IMR-90 (cell line): ENCODE measurements at regions not wholly inside any gene's neighbourhood (a gene's known extent, or its start where the extent isn't known, plus 50 kb on each side); places are given as distances from the start of the nearest gene placed in this dataset.

Experiments used
- ATAC-seq: fragments of 200-7000 bp; cut with Tn5 transposase; 2 replicates; pipeline ENCODE4 v1.9.1; 2020; ENCODE audit warnings: low read depth, mild to moderate bottlenecking, moderate library complexity
- BruUV-seq: library from RNA; stranded (reverse); fragments of 400-500 nt; replicated peaks from 2 replicates; lab custom pipeline; 2021; lab: Mats Ljungman, UMichigan
- CTCF ChIA-PET: fragments of 300-600 bp; formaldehyde crosslinking; extraction: SDS; loops from one replicate; lab custom pipeline; 2021; ENCODE audit warnings: antibody characterized with exemption; lab: Yijun Ruan, JAX
- POLR2A ChIA-PET: fragments of 300-600 bp; sonication (Branson Sonifier 250); formaldehyde crosslinking; loops from one replicate; lab custom pipeline; 2022; ENCODE audit warnings: antibody characterized with exemption; ENCODE audit not compliant: unreplicated experiment; lab: Charles Lee
- DNase-seq: peaks from one replicate; pipeline ENCODE4 v3.0.0; 2013
- H2AFZ ChIP-seq: replicated peaks from 2 replicates; pipeline ENCODE3; 2013; ENCODE audit warnings: low read length, mild to moderate bottlenecking; ENCODE audit not compliant: poor library complexity
- H2AK5ac ChIP-seq: 2 replicates; pipeline ENCODE4 v1.6.1; 2013; ENCODE audit warnings: low read depth, low read length, inconsistent platforms
- H2AK9ac ChIP-seq: replicated peaks from 2 replicates; pipeline ENCODE3; 2013; ENCODE audit warnings: mild to moderate bottlenecking, low read depth, low read length, moderate library complexity; ENCODE audit not compliant: poor library complexity
- H2BK120ac ChIP-seq: 2 replicates; pipeline ENCODE4 v1.6.1; 2013; ENCODE audit warnings: low read depth, low read length, inconsistent platforms
- H2BK15ac ChIP-seq: 3 replicates; pipeline ENCODE4 v1.6.1; 2013; ENCODE audit warnings: low read depth, low read length, inconsistent platforms
- H2BK20ac ChIP-seq: 2 replicates; pipeline ENCODE4 v1.6.1; 2013; ENCODE audit warnings: low read depth, mild to moderate bottlenecking, inconsistent platforms, low read length, moderate library complexity
- H2BK5ac ChIP-seq: 2 replicates; pipeline ENCODE4 v1.6.1; 2013; ENCODE audit warnings: mild to moderate bottlenecking, low read depth, low read length, inconsistent platforms; ENCODE audit not compliant: poor library complexity, severe bottlenecking
- H3K14ac ChIP-seq: replicated peaks from 2 replicates; pipeline ENCODE4 v1.6.1; 2013; ENCODE audit warnings: low read depth, low read length, inconsistent platforms
- H3K18ac ChIP-seq: 2 replicates; pipeline ENCODE4 v1.6.1; 2013; ENCODE audit warnings: low read depth, low read length, control low read depth
- H3K23ac ChIP-seq: 2 replicates; pipeline ENCODE4 v1.6.1; 2013; ENCODE audit warnings: low read depth, low read length, inconsistent platforms
- H3K27ac ChIP-seq: 2 replicates; pipeline ENCODE4 v1.5.1; 2013; ENCODE audit warnings: mild to moderate bottlenecking, control low read depth, low read length; ENCODE audit not compliant: insufficient read depth
- H3K27me3 ChIP-seq: 2 replicates; pipeline ENCODE4 v1.6.1; 2013; ENCODE audit warnings: low read length; ENCODE audit not compliant: control insufficient read depth, insufficient read depth
- H3K36me3 ChIP-seq: 2 replicates; pipeline ENCODE4 v1.6.1; 2013; ENCODE audit warnings: low read length, mixed read lengths; ENCODE audit not compliant: control insufficient read depth, insufficient read depth
- H3K4ac ChIP-seq: 2 replicates; pipeline ENCODE4 v1.6.1; 2013; ENCODE audit warnings: low read depth, low read length, inconsistent platforms
- H3K4me1 ChIP-seq: 2 replicates; pipeline ENCODE4 v1.6.1; 2013; ENCODE audit warnings: low read length, mixed read lengths; ENCODE audit not compliant: control insufficient read depth, insufficient read depth
- H3K4me2 ChIP-seq: 2 replicates; pipeline ENCODE4 v1.6.1; 2013; ENCODE audit warnings: low read depth, mild to moderate bottlenecking, control low read depth, low read length, moderate library complexity
- H3K4me3 ChIP-seq: 2 replicates; pipeline ENCODE4 v1.5.1; 2013; ENCODE audit warnings: low read depth, mild to moderate bottlenecking, control low read depth, low read length, moderate library complexity; ENCODE audit not compliant: insufficient read depth
- H3K56ac ChIP-seq: 2 replicates; pipeline ENCODE4 v1.6.1; 2013; ENCODE audit warnings: low read length, inconsistent platforms; ENCODE audit not compliant: insufficient read depth; ENCODE audit errors: extremely low read depth
- H3K79me1 ChIP-seq, 2 experiments: 2 replicates each; pipeline ENCODE4 v1.6.1; 2013; ENCODE audit warnings: low read length in 2 of 2, inconsistent platforms in 1 of 2, low read depth in 1 of 2
- H3K9ac ChIP-seq: 2 replicates; pipeline ENCODE4 v1.6.1; 2013; ENCODE audit warnings: low read depth, low read length, control low read depth
- H3K9me1 ChIP-seq: 2 replicates; pipeline ENCODE4 v1.6.1; 2013; ENCODE audit warnings: low read length, inconsistent platforms; ENCODE audit not compliant: insufficient read depth
- H3K9me3 ChIP-seq: 2 replicates; pipeline ENCODE4 v1.6.1; 2013; ENCODE audit warnings: low read length; ENCODE audit not compliant: control insufficient read depth, insufficient read depth
- H4K20me1 ChIP-seq: 2 replicates; pipeline ENCODE4 v1.6.1; 2013; ENCODE audit warnings: low read length, inconsistent platforms; ENCODE audit not compliant: insufficient read depth
- H4K5ac ChIP-seq: 2 replicates; pipeline ENCODE4 v1.6.1; 2013; ENCODE audit warnings: mild to moderate bottlenecking, low read depth, low read length, control low read depth
- H4K8ac ChIP-seq, 2 experiments: 2 replicates each; pipeline ENCODE4 v1.6.1; 2013; ENCODE audit warnings: low read depth in 2 of 2, low read length in 2 of 2, control low read depth in 1 of 2, inconsistent platforms in 1 of 2
- H4K91ac ChIP-seq: 2 replicates; pipeline ENCODE4 v1.6.1; 2013; ENCODE audit warnings: low read depth, low read length, inconsistent platforms; ENCODE audit not compliant: insufficient read depth
- BHLHE40 ChIP-seq: fragments of 150-350 bp; IDR thresholded peaks from 2 replicates; pipeline ENCODE4 v1.6.1; 2016; ENCODE audit warnings: mild to moderate bottlenecking, low read depth, low read length
- CEBPB ChIP-seq: IDR thresholded peaks from 2 replicates; pipeline ENCODE4 v1.6.1; 2012; ENCODE audit warnings: low read depth, low read length, improper control_type of control experiment
- CHD1 ChIP-seq: IDR thresholded peaks from 2 replicates; pipeline ENCODE4 v1.6.1; 2012; ENCODE audit warnings: low read depth, low read length, improper control_type of control experiment
- FOS ChIP-seq: fragments of 150-350 bp; IDR thresholded peaks from 2 replicates; pipeline ENCODE4 v1.6.1; 2016; ENCODE audit warnings: low read depth, low read length
- MAFK ChIP-seq: IDR thresholded peaks from 2 replicates; pipeline ENCODE4 v1.6.1; 2012; ENCODE audit warnings: low read depth, low read length, improper control_type of control experiment
- MAZ ChIP-seq: IDR thresholded peaks from 2 replicates; pipeline ENCODE4 v1.6.1; 2012; ENCODE audit warnings: low read depth, mild to moderate bottlenecking, low read length, improper control_type of control experiment, moderate library complexity, borderline replicate concordance
- MXI1 ChIP-seq: IDR thresholded peaks from 2 replicates; pipeline ENCODE4 v1.6.1; 2012; ENCODE audit warnings: low read depth, mild to moderate bottlenecking, low read length, moderate library complexity, borderline replicate concordance
- NFE2L2 ChIP-seq: fragments of 150-350 bp; IDR thresholded peaks from 2 replicates; pipeline ENCODE4 v1.6.1; 2016; ENCODE audit warnings: low read depth, mild to moderate bottlenecking, low read length
- POLR2A ChIP-seq: IDR thresholded peaks from 2 replicates; pipeline ENCODE4 v1.6.1; 2012; ENCODE audit warnings: mild to moderate bottlenecking, low read depth, low read length
- RAD21 ChIP-seq: IDR thresholded peaks from 2 replicates; pipeline ENCODE4 v1.6.1; 2012; ENCODE audit warnings: low read length, improper control_type of control experiment
- RCOR1 ChIP-seq: IDR thresholded peaks from 2 replicates; pipeline ENCODE4 v1.6.1; 2012; ENCODE audit warnings: mild to moderate bottlenecking, low read length, improper control_type of control experiment; ENCODE audit not compliant: insufficient replicate concordance
- RFX5 ChIP-seq: IDR thresholded peaks from 2 replicates; pipeline ENCODE4 v1.8.0; 2012; ENCODE audit warnings: low read depth, mild to moderate bottlenecking, low read length, moderate library complexity
- SMC3 ChIP-seq: fragments of 150-350 bp; IDR thresholded peaks from 2 replicates; pipeline ENCODE4 v1.6.1; 2016; ENCODE audit warnings: low read depth, mild to moderate bottlenecking, antibody characterized with exemption, low read length, moderate library complexity
- WGBS, 2 experiments: methylation state at CpG; one replicate each; pipeline versions ENCODE4 v1.1.5 to v1.1.7; 2013; ENCODE audit warnings: missing lambda C conversion rate in 2 of 2; ENCODE audit not compliant: insufficient read length in 1 of 2; ENCODE audit errors: extremely low coverage in 2 of 2; 5-methylcytosine and 5-hydroxymethylcytosine counted together
- dilution Hi-C: fragments of 300-500 bp; cut with HindIII; formaldehyde crosslinking; loops from one replicate; pipeline ENCODE4 v1.14.3; 2018; ENCODE audit warnings: low sequenced_read_pairs; ENCODE audit not compliant: unreplicated experiment
- in situ Hi-C: fragments of 300-500 bp; cut with MboI; formaldehyde crosslinking; loops from 3 replicates; pipeline ENCODE4 v1.14.3; 2019; ENCODE audit warnings: low sequenced_read_pairs, inconsistent platforms, mixed read lengths
- intact Hi-C: fragments of 100-400 bp; cut with micrococcal nuclease; formaldehyde crosslinking; loops from 2 replicates; pipeline ENCODE4 v1.10.0; 2022
- TF ChIP-seq, protein P1 (sequence below): fragments of 150-350 bp; IDR thresholded peaks from 2 replicates; pipeline ENCODE4 v1.6.1; 2016; ENCODE audit warnings: low read depth, mild to moderate bottlenecking, low read length, moderate library complexity, borderline replicate concordance
- TF ChIP-seq, protein P2 (sequence below): conservative IDR thresholded peaks from 2 replicates; pipeline ENCODE4 v1.5.1; 2012; ENCODE audit warnings: mild to moderate bottlenecking, low read depth, low read length, improper control_type of control experiment
- TF ChIP-seq, protein P3 (sequence below): fragments of 150-350 bp; IDR thresholded peaks from 2 replicates; pipeline ENCODE4 v1.6.1; 2017; ENCODE audit warnings: mild to moderate bottlenecking, antibody characterized with exemption, low read length, low read depth

DNA sequence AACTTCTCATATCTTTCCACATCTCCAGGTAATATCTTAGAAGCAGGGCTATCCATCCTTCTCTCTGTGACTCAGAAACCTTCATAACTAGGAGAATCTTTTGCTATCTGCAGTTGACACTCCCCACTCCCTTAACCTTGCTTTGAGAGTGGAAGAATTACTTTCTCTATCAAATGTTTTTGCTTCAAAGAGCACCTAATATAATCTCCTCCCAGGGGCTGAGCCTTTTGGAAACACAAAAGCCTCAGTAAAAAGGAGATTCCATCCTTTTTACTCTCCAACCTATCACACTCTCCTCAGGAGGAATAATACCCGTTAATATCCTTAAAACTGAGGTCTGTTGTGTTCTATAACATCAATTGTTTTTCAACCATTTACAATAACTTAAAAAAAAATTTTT, 94.9 kb upstream of the DNAJC10 start:
- H4K8ac ChIP-seq, result no peak overlapping the region
- in situ Hi-C loops (no loop called here), dilution Hi-C loops (no loop called here), intact Hi-C loops (no loop called here)
- H3K23ac ChIP-seq, result no peak overlapping the region
- DNase-seq, result no peak
- peaks cover 15% of the 10 kb centered on the region for H3K4me1 ChIP-seq
- no peak overlapping the region; the same call in 1 of the 2 replicates for H4K5ac ChIP-seq
- H3K4ac ChIP-seq, result no peak overlapping the region
- no peak overlapping the region for H3K9ac ChIP-seq
- H4K91ac ChIP-seq, result no peak overlapping the region; the same call in 1 of the 2 replicates
- no peaks in the 10 kb centered on the region for H3K27me3 ChIP-seq
- H2AK5ac ChIP-seq, result no peak overlapping the region
- H2BK15ac ChIP-seq, result no peak overlapping the region
- H2BK20ac ChIP-seq, result no peak overlapping the region; the same call in 1 of the 2 replicates
- peaks cover 2% of the 10 kb centered on the region for H3K9me1 ChIP-seq
- no peaks in the 10 kb centered on the region for H4K20me1 ChIP-seq
- H3K79me1 ChIP-seq, result no peaks in the 10 kb centered on the region
- no peak overlapping the region for H3K4me2 ChIP-seq
- H3K14ac ChIP-seq, result no peak overlapping the region
- no peak overlapping the region for H2AFZ ChIP-seq
- no peak overlapping the region; the same call in 1 of the 2 replicates for H3K18ac ChIP-seq
- no peak overlapping the region for H3K27ac ChIP-seq
- CTCF ChIA-PET, result no interaction called here
- H3K36me3 ChIP-seq, result no peaks in the 10 kb centered on the region
- H2AK9ac ChIP-seq, result no peak overlapping the region
- BruUV-seq, result no TSS peak
- H2BK5ac ChIP-seq, result no peak overlapping the region
- no peak for ATAC-seq
- H3K9me3 ChIP-seq, result no peaks in the 10 kb centered on the region
- no CpG with 5 or more reads among the region's 1 CpG for WGBS, 2 experiments
- POLR2A ChIA-PET, result no interaction called here
- no peak overlapping the region for H3K56ac ChIP-seq
- TF ChIP-seq, protein P1, sequence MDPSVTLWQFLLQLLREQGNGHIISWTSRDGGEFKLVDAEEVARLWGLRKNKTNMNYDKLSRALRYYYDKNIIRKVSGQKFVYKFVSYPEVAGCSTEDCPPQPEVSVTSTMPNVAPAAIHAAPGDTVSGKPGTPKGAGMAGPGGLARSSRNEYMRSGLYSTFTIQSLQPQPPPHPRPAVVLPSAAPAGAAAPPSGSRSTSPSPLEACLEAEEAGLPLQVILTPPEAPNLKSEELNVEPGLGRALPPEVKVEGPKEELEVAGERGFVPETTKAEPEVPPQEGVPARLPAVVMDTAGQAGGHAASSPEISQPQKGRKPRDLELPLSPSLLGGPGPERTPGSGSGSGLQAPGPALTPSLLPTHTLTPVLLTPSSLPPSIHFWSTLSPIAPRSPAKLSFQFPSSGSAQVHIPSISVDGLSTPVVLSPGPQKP, result no peak
- TF ChIP-seq, protein P2, sequence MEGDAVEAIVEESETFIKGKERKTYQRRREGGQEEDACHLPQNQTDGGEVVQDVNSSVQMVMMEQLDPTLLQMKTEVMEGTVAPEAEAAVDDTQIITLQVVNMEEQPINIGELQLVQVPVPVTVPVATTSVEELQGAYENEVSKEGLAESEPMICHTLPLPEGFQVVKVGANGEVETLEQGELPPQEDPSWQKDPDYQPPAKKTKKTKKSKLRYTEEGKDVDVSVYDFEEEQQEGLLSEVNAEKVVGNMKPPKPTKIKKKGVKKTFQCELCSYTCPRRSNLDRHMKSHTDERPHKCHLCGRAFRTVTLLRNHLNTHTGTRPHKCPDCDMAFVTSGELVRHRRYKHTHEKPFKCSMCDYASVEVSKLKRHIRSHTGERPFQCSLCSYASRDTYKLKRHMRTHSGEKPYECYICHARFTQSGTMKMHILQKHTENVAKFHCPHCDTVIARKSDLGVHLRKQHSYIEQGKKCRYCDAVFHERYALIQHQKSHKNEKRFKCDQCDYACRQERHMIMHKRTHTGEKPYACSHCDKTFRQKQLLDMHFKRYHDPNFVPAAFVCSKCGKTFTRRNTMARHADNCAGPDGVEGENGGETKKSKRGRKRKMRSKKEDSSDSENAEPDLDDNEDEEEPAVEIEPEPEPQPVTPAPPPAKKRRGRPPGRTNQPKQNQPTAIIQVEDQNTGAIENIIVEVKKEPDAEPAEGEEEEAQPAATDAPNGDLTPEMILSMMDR, result no peak
- TF ChIP-seq BHLHE40 (no peak), NFE2L2 (no peak), RCOR1 (no peak), MAZ (no peak), RFX5 (no peak), MXI1 (no peak), SMC3 (no peak), FOS (no peak), CHD1 (no peak), CEBPB (no peak), RAD21 (no peak), MAFK (no peak), POLR2A (no peak)
- TF ChIP-seq, protein P3, sequence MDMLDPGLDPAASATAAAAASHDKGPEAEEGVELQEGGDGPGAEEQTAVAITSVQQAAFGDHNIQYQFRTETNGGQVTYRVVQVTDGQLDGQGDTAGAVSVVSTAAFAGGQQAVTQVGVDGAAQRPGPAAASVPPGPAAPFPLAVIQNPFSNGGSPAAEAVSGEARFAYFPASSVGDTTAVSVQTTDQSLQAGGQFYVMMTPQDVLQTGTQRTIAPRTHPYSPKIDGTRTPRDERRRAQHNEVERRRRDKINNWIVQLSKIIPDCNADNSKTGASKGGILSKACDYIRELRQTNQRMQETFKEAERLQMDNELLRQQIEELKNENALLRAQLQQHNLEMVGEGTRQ, result no peak
- no peak overlapping the region; the same call in 1 of the 2 replicates for H2BK120ac ChIP-seq
- no peak overlapping the region for H3K4me3 ChIP-seq
